Gastroesophageal sphincter (tissue), 4 donors: ENCODE measurements at regions not wholly inside any gene's neighbourhood (a gene's known extent, or its start where the extent isn't known, plus 50 kb on each side); places are given as distances from the start of the nearest gene placed in this dataset.

Experiments used
- ATAC-seq: fragments of 150-250 bp; one replicate; pipeline ENCODE4 v1.9.1; 2016; ENCODE audit warnings: mild to moderate bottlenecking, moderate library complexity
- H3K27ac ChIP-seq, 4 donors: fragments of 200-600 bp; sonication (generic) in 3 of 4; 1 replicate in 3 of 4; 2 replicates in 1 of 4; pipeline ENCODE4 v1.5.1; 2016 to 2019
- H3K27me3 ChIP-seq: fragments of 200-600 bp; sonication (generic); one replicate; pipeline ENCODE4 v1.5.1; 2019
- H3K36me3 ChIP-seq, 2 donors: fragments of 200-600 bp; sonication (generic); one replicate each; pipeline ENCODE4 v1.5.1; 2019; ENCODE audit warnings: control low read depth in 1 of 2
- H3K4me1 ChIP-seq, 3 donors: fragments of 200-600 bp; sonication (generic); 1 replicate in 2 of 3; 2 replicates in 1 of 3; pipeline ENCODE4 v1.5.1; 2016 to 2019; ENCODE audit warnings: control low read depth in 2 of 3
- H3K4me3 ChIP-seq, 2 donors: fragments of 200-600 bp; sonication (generic); one replicate each; pipeline ENCODE4 v1.5.1; 2019; ENCODE audit warnings: mild to moderate bottlenecking in 1 of 2, moderate library complexity in 1 of 2
- H3K9me3 ChIP-seq, 3 donors: fragments of 200-600 bp; sonication (generic); one replicate each; pipeline ENCODE4 v1.5.1; 2017 to 2019; ENCODE audit warnings: control low read depth in 2 of 3
- EP300 ChIP-seq: sonication (generic); formaldehyde crosslinking; IDR thresholded peaks from one replicate; pipeline ENCODE4 v1.6.1; 2017; ENCODE audit warnings: antibody characterized with exemption, mild to moderate bottlenecking
- POLR2A ChIP-seq, 2 donors: fragments of 450-650 bp; IDR thresholded peaks; one replicate each; pipeline ENCODE4 v1.6.1; 2017; ENCODE audit warnings: antibody characterized with exemption in 2 of 2, mild to moderate bottlenecking in 2 of 2, moderate library complexity in 1 of 2
- POLR2AphosphoS5 ChIP-seq: sonication (generic); formaldehyde crosslinking; IDR thresholded peaks from one replicate; pipeline ENCODE4 v1.6.1; 2017; ENCODE audit warnings: antibody characterized with exemption
- WGBS, 2 donors: methylation state at CpG; one replicate each; pipeline ENCODE4 v1.1.5; 2018; ENCODE audit warnings: low coverage in 1 of 2; 5-methylcytosine and 5-hydroxymethylcytosine counted together
- TF ChIP-seq, protein P1 (sequence below), 4 experiments: fragments of 200-600 bp in 2 of 4; fragments of 450-650 bp in 2 of 4; sonication (generic) in 1 of 4; IDR thresholded peaks; one replicate each; pipeline ENCODE4 v1.5.1; 2017 to 2019; ENCODE audit warnings: antibody characterized with exemption in 4 of 4, mild to moderate bottlenecking in 2 of 4, moderate library complexity in 2 of 4

DNA sequence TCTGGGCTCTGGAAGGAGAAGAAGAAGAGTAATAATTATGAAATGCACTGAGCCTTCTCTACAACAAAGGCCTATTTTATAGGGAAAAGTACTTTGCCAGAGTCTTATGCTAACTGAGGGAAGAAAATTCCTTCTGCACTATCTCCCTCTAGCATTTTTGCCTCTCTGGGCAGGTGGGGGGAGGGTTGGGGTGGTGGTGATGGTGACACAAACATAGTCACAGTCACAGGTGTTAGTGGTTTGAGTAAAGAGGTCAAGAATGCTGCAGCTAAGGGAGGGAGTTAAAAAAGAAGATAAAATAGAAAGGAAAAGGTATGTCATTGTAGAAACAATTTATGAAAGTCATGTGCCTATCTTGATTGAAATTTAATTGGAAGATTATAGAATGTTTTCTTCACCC lies 140.8 kb upstream of the COL3A1 start:
- Histone ChIP-seq H3K4me3 (no peak overlapping the region), H3K27ac (no peak overlapping the region), H3K9me3 (peaks cover 0 to 14% (median 0%) of the 10 kb centered on the region in 3 donors), H3K27me3 (no peaks in the 10 kb centered on the region), H3K4me1 (no peaks in the 10 kb centered on the region), H3K36me3 (no peaks in the 10 kb centered on the region)
- ATAC-seq: no peak
- no peak for TF ChIP-seq POLR2AphosphoS5
- no peak for TF ChIP-seq POLR2A (IDR thresholded peaks at IDR 0.05)
- TF ChIP-seq, protein P1, sequence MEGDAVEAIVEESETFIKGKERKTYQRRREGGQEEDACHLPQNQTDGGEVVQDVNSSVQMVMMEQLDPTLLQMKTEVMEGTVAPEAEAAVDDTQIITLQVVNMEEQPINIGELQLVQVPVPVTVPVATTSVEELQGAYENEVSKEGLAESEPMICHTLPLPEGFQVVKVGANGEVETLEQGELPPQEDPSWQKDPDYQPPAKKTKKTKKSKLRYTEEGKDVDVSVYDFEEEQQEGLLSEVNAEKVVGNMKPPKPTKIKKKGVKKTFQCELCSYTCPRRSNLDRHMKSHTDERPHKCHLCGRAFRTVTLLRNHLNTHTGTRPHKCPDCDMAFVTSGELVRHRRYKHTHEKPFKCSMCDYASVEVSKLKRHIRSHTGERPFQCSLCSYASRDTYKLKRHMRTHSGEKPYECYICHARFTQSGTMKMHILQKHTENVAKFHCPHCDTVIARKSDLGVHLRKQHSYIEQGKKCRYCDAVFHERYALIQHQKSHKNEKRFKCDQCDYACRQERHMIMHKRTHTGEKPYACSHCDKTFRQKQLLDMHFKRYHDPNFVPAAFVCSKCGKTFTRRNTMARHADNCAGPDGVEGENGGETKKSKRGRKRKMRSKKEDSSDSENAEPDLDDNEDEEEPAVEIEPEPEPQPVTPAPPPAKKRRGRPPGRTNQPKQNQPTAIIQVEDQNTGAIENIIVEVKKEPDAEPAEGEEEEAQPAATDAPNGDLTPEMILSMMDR (IDR thresholded peaks at IDR 0.05): no peak
- TF ChIP-seq EP300: no peak

DNA sequence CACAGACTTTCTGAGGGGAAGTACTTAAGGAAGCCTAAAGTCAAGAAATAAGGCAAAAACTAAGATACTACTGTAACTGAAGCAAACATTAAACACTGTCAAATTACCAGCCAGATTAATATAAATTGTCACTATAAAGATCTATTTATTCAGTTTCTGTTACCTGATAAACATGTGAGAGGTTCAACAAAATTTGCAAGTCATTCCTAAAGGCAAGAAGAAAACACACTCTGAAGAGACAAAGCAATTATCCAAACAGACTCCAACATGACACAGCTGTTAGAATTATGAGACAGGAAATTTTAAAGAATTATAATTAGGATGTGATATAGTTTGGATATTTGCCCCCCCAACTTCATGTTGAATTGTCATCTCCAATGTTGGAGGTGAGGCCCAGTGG lies 140.4 kb upstream of the COL3A1 start:
- Histone ChIP-seq H3K36me3 (no peaks in the 10 kb centered on the region), H3K27ac (no peak overlapping the region), H3K27me3 (no peaks in the 10 kb centered on the region), H3K4me3 (no peak overlapping the region), H3K9me3 (peaks cover 0 to 18% (median 0%) of the 10 kb centered on the region in 3 donors), H3K4me1 (no peaks in the 10 kb centered on the region)
- no peak for ATAC-seq
- TF ChIP-seq POLR2AphosphoS5 (no peak), POLR2A (IDR thresholded peaks at IDR 0.05) (no peak), EP300 (no peak)
- TF ChIP-seq, protein P1 (IDR thresholded peaks at IDR 0.05): no peak

DNA sequence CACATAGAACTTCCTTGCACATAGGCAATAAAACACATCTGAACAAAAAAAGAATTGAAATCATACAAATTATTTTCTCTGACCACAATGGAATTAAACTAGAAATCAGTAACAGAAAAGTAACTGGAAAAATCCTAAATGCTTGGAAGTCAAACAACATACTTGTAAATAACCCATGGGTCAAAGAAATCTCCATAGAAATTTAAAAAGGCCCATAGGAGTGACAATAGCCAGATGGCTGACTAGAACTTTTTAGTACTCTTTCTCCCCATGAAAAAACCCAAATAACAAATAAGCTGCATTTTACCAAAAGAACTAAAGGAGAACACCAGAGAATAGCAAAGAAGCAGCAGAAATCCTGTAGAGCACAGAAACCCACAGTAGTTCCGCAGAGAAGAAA lies 139.2 kb upstream of the COL3A1 start:
- TF ChIP-seq EP300: no peak
- TF ChIP-seq, protein P1 (IDR thresholded peaks at IDR 0.05): no peak
- no peak for TF ChIP-seq POLR2A (IDR thresholded peaks at IDR 0.05)
- TF ChIP-seq POLR2AphosphoS5: no peak
- ATAC-seq: no peak
- Histone ChIP-seq H3K27me3 (no peaks in the 10 kb centered on the region), H3K36me3 (no peaks in the 10 kb centered on the region), H3K27ac (no peak overlapping the region), H3K9me3 (peaks cover 0 to 22% (median 0%) of the 10 kb centered on the region in 3 donors), H3K4me3 (no peak overlapping the region), H3K4me1 (no peaks in the 10 kb centered on the region)
- WGBS, 2 donors: 43 to 86% methylated on average over 1 of the region's 1 CpG

DNA sequence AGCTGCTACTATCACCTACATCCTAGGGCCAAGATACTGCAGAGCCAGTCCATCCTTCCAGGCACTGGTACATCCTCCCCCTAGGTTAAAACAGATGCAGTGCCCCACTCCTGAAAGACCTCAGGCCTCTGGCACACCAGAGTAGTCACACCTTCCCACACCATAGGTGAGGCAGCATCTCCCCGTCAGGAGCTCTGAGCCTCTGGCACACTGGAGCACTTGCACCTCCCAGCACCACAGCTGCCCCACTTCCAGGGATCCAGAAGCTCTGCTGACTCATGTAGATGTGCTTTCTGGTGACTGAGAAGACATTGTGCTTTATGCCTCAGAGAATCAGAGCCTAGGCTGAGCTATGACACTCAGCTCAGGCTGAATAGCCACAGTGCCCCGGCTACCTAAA lies 138.4 kb upstream of the COL3A1 start:
- ATAC-seq: no peak
- WGBS, 2 donors: no CpG with 5 or more reads among the region's 2 CpGs
- Histone ChIP-seq H3K4me1 (no peaks in the 10 kb centered on the region), H3K4me3 (no peak overlapping the region), H3K27ac (no peak overlapping the region), H3K9me3 (peaks cover 0 to 22% (median 0%) of the 10 kb centered on the region in 3 donors), H3K27me3 (no peaks in the 10 kb centered on the region), H3K36me3 (no peaks in the 10 kb centered on the region)
- TF ChIP-seq POLR2A (IDR thresholded peaks at IDR 0.05) (no peak), POLR2AphosphoS5 (no peak), EP300 (no peak)
- TF ChIP-seq, protein P1 (IDR thresholded peaks at IDR 0.05): no peak

DNA sequence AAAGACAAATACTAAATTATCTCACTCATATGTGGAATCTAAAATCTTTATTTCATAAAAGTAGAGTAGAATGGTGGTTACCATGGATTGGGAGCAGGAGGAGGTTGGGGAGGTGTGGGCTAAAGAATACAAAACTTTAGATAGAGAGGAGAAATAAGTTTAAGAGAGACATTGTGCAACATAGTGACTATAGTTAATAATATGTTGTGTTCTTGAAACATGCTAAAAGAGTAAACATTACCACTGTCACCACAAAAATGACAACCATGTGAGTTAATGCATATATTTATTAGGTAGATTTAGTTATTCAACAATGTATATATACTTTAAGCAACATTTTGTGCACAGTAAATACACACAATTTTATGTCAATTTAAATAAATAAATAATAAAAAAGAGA lies 128.5 kb upstream of the COL3A1 start:
- H3K27me3 ChIP-seq: no peaks in the 10 kb centered on the region
- H3K27ac ChIP-seq: no peak overlapping the region
- no peaks in the 10 kb centered on the region for H3K4me1 ChIP-seq
- TF ChIP-seq, protein P1 (IDR thresholded peaks at IDR 0.05): no peak
- no peak overlapping the region for H3K4me3 ChIP-seq
- ATAC-seq: no peak
- peaks cover 0 to 7% (median 0%) of the 10 kb centered on the region in 3 donors for H3K9me3 ChIP-seq
- H3K36me3 ChIP-seq: no peaks in the 10 kb centered on the region
